A673 (cell line): ENCODE measurements at regions not wholly inside any gene's neighbourhood (a gene's known extent, or its start where the extent isn't known, plus 50 kb on each side); places are given as distances from the start of the nearest gene placed in this dataset.
A peak's percentile ranks its signal among the peaks of the same experiment; 100 is the strongest.

Source experiments
- BruUV-seq: library from RNA; stranded (reverse); fragments of 400-500 nt; replicated peaks from 2 replicates; lab custom pipeline; 2021; lab: Mats Ljungman, UMichigan
- CTCF ChIA-PET: fragments of 300-600 bp; sonication (Branson Sonifier 250); formaldehyde crosslinking; loops from one replicate; lab custom pipeline; 2022; ENCODE audit warnings: antibody characterized with exemption; lab: Charles Lee
- POLR2A ChIA-PET: fragments of 300-600 bp; sonication (Branson Sonifier 250); formaldehyde crosslinking; loops from one replicate; lab custom pipeline; 2022; ENCODE audit warnings: antibody characterized with exemption; ENCODE audit not compliant: low non-redundant PET; lab: Charles Lee
- DNase-seq: peaks from one replicate; pipeline ENCODE4 v3.0.0-alpha.2; 2015; ENCODE audit warnings: low spot score
- H3K27ac ChIP-seq: fragments of 200-600 bp; sonication (generic); 2 replicates; pipeline ENCODE4 v1.5.1; 2016; ENCODE audit warnings: mixed run types, low read depth, mild to moderate bottlenecking, mixed read lengths, antibody characterized with exemption, low read length; ENCODE audit not compliant: poor library complexity, severe bottlenecking
- H3K27me3 ChIP-seq: fragments of 200-600 bp; sonication (generic); replicated peaks from 2 replicates; pipeline ENCODE4 v1.6.1; 2017; ENCODE audit warnings: mixed run types, low read depth, mild to moderate bottlenecking, mixed read lengths, antibody characterized with exemption, low read length; ENCODE audit not compliant: insufficient read depth, poor library complexity
- H3K36me3 ChIP-seq: fragments of 200-600 bp; sonication (generic); 2 replicates; pipeline ENCODE4 v1.6.1; 2016; ENCODE audit warnings: mixed run types, mild to moderate bottlenecking, mixed read lengths, antibody characterized with exemption, low read length; ENCODE audit not compliant: insufficient read depth, poor library complexity, severe bottlenecking
- H3K4me1 ChIP-seq: fragments of 200-600 bp; sonication (generic); 2 replicates; pipeline ENCODE4 v1.6.1; 2017; ENCODE audit warnings: mixed run types, mild to moderate bottlenecking, mixed read lengths, antibody characterized with exemption, low read length; ENCODE audit not compliant: insufficient read depth, poor library complexity, severe bottlenecking
- H3K4me3 ChIP-seq: fragments of 200-600 bp; sonication (generic); 2 replicates; pipeline ENCODE4 v1.5.1; 2016; ENCODE audit warnings: low read depth, mixed run types, mild to moderate bottlenecking, mixed read lengths, low read length; ENCODE audit not compliant: poor library complexity, severe bottlenecking
- H3K9me3 ChIP-seq: fragments of 200-600 bp; sonication (generic); 2 replicates; pipeline ENCODE4 v1.6.1; 2016; ENCODE audit warnings: mixed run types, low read depth, mild to moderate bottlenecking, mixed read lengths, antibody characterized with exemption, low read length; ENCODE audit not compliant: poor library complexity, severe bottlenecking
- EZH2 ChIP-seq: fragments of 200-600 bp; sonication (generic); IDR thresholded peaks from 2 replicates; pipeline ENCODE4 v1.6.1; 2017; ENCODE audit warnings: borderline replicate concordance, low read depth, mild to moderate bottlenecking, mixed read lengths, antibody characterized with exemption, low read length; ENCODE audit not compliant: poor library complexity, severe bottlenecking
- intact Hi-C: fragments of 100-400 bp; cut with micrococcal nuclease; formaldehyde crosslinking; loops from one replicate; pipeline ENCODE4 v1.10.0; 2022; ENCODE audit not compliant: unreplicated experiment
- TF ChIP-seq, protein P1 (sequence below): fragments of 300-800, 200-600 bp; sonication (generic); conservative IDR thresholded peaks from 2 replicates; pipeline ENCODE4 v1.5.1; 2017; ENCODE audit warnings: low read depth, mild to moderate bottlenecking, antibody characterized with exemption, low read length, moderate library complexity, mixed read lengths

DNA sequence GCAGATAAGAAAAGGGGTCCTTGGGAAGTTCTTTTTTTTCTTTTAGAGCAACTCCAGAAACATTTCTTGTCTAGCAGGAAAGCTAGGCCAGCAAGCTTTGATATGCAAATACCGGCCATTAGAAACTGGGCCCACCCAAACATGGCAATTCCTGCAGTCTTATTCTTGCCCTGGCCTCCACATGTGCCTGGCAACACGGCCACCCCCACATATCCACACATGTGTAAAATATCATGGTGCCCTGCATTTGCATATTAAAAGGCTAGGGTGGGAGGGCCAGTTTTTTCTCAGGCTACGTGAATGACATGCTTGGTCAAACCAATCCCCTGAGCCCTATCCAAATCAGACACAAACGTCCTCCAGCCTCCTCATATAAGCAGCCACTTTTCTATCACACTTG is 171.7 kb upstream of the ZCCHC13 start:
- ChIA-PET CTCF (interaction anchor here (0.6 kb wide), 1 partner anchor 720 kb away, joined by 7 read pairs; no protein-coding TSS in a partner anchor), POLR2A (no interaction called here)
- no peak overlapping the region for H3K4me3 ChIP-seq
- BruUV-seq: no TSS peak
- H3K27me3 ChIP-seq: no peaks in the 10 kb centered on the region
- no peaks in the 10 kb centered on the region for H3K4me1 ChIP-seq
- no peaks in the 10 kb centered on the region for H3K9me3 ChIP-seq
- H3K27ac ChIP-seq: no peak overlapping the region
- no peak for DNase-seq
- H3K36me3 ChIP-seq: no peaks in the 10 kb centered on the region
- intact Hi-C loops: loop anchor here (2.0 to 5.0 kb wide), 2 partner anchors 117 to 210 kb away; no protein-coding TSS in a partner anchor
- TF ChIP-seq, protein P1, sequence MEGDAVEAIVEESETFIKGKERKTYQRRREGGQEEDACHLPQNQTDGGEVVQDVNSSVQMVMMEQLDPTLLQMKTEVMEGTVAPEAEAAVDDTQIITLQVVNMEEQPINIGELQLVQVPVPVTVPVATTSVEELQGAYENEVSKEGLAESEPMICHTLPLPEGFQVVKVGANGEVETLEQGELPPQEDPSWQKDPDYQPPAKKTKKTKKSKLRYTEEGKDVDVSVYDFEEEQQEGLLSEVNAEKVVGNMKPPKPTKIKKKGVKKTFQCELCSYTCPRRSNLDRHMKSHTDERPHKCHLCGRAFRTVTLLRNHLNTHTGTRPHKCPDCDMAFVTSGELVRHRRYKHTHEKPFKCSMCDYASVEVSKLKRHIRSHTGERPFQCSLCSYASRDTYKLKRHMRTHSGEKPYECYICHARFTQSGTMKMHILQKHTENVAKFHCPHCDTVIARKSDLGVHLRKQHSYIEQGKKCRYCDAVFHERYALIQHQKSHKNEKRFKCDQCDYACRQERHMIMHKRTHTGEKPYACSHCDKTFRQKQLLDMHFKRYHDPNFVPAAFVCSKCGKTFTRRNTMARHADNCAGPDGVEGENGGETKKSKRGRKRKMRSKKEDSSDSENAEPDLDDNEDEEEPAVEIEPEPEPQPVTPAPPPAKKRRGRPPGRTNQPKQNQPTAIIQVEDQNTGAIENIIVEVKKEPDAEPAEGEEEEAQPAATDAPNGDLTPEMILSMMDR: no peak
- no peak for TF ChIP-seq EZH2

DNA sequence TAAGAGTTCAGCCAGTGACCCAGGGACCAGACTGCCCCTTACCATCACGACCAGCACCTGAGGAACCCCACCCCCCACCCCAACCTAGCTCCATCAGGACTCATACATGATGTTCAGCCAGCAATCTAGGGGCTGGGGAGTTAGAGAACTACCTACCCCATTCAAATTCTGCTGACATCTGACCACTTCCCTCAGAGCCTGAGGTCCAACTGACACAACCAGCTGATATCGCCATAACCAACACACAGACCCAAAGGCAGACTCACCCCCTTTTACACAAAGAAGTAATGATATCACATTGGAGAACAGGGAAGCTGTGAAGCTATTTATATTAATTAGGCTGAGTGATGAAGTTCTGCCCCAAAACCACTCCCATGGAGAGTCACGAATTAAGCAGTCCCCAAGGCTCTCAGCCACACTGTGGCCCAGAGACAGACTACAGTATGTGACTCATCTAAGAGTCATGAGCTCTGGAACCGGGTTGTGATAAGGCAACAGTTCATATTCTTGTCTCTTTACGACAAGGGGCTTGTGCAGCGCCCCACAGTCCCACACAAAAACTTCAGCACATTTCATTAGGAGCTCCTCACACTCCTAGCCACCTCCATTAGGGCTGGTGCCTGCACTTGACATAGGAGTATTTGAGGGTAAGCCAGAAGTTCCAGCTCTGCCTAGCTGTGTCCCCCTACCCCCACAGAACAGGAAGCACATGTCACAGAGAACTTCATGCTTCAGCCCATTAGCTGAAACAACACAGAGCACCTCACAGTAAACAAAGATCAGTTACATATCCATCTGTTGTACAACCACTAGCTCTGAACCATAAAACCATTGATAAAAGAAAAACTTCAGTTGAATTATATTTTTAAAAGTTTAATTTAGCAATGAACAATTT is 184.7 kb upstream of the ZCCHC13 start:
- POLR2A ChIA-PET: no interaction called here
- TF ChIP-seq EZH2: no peak
- TF ChIP-seq, protein P1: no peak
- DNase-seq: peak; percentile 7
- Histone ChIP-seq H3K4me1 (no peaks in the 10 kb centered on the region), H3K9me3 (no peaks in the 10 kb centered on the region), H3K4me3 (no peak overlapping the region), H3K27ac (no peak overlapping the region), H3K36me3 (no peaks in the 10 kb centered on the region), H3K27me3 (peaks cover 4% of the 10 kb centered on the region)
- BruUV-seq: no TSS peak
- intact Hi-C loops: no loop called here
- CTCF ChIA-PET: no interaction called here

DNA sequence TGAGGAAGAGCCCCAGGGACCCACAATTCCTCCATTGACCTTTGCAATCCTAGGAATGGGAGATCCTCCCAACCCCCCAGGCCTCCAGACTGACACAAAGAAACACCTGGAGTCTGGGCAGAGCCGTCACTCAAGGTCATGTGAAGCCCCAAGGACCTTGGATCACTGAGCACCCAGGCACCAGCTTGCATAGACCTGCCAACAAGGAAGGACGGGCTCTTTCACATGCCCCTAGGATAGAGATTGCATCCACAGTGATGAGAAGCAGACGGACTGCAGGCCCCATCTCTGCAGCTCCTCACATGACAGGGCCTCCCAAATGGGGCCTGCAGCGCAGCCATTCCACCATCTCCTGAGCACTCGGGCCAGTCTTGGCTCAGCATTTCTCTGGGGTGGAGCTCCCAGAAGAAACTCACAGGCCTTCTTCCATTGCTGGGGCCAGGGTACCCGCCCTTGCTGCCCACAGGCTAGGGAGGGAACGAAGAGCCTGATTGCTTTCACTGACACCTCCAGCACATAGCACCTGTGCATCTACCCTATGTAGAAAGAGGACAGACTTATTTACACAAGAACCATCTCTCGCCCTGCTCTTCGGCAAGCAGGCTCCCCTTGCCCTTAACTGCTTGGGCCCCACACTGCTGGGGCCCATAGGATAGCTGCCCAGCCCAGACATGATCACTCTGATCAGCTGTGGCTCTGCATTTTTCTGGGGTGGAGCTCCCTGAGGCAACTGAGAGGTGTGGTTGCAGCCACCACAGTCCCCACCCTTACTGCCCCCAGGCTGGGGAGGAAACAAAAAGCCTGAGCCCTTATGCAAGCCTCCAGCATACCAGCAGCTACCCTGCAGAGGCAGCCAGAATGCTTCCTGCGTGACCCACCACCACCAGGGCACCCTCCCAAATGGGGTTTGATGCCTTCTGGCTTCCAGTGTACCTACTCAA is 185.7 kb upstream of the ZCCHC13 start:
- H3K4me1 ChIP-seq: no peaks in the 10 kb centered on the region
- H3K4me3 ChIP-seq: no peak overlapping the region
- H3K27me3 ChIP-seq: peaks cover 4% of the 10 kb centered on the region
- intact Hi-C loops: no loop called here
- H3K27ac ChIP-seq: no peak overlapping the region
- no peaks in the 10 kb centered on the region for H3K9me3 ChIP-seq
- no peaks in the 10 kb centered on the region for H3K36me3 ChIP-seq
- CTCF ChIA-PET: no interaction called here
- no TSS peak for BruUV-seq
- DNase-seq: no peak
- no peak for TF ChIP-seq EZH2
- TF ChIP-seq, protein P1: no peak
- POLR2A ChIA-PET: no interaction called here
